Colonic mucosa (tissue), 4 donors: ENCODE measurements at regions not wholly inside any gene's neighbourhood (a gene's known extent, or its start where the extent isn't known, plus 50 kb on each side); places are given as distances from the start of the nearest gene placed in this dataset.

Source experiments
- DNase-seq: peaks from one replicate; pipeline ENCODE4 v3.0.0-alpha.2; 2020
- H3K27ac ChIP-seq: fragments of 200-600 bp; one replicate; pipeline ENCODE4 v1.8.0; 2021
- H3K27me3 ChIP-seq: fragments of 200-600 bp; one replicate; pipeline ENCODE4 v1.8.0; 2021
- H3K36me3 ChIP-seq: fragments of 200-600 bp; one replicate; pipeline ENCODE4 v1.8.0; 2021
- H3K4me1 ChIP-seq: fragments of 200-600 bp; one replicate; pipeline ENCODE4 v1.8.0; 2021; ENCODE audit warnings: mild to moderate bottlenecking
- H3K4me3 ChIP-seq: fragments of 200-600 bp; one replicate; pipeline ENCODE4 v1.8.0; 2021
- H3K9ac ChIP-seq, 2 donors: one replicate each; pipeline ENCODE4 v1.7.0; 2013; ENCODE audit warnings: control low read depth in 2 of 2, low read depth in 2 of 2, low read length in 2 of 2
- H3K9me3 ChIP-seq: fragments of 200-600 bp; one replicate; pipeline ENCODE4 v1.8.0; 2021
- intact Hi-C: fragments of 100-400 bp; cut with DNase I; formaldehyde crosslinking; loops from one replicate; pipeline ENCODE4 v1.14.1; 2022
- TF ChIP-seq, protein P1 (sequence below): fragments of 200-600 bp; IDR thresholded peaks from one replicate; pipeline ENCODE4 v1.8.0; 2022; ENCODE audit warnings: antibody characterized with exemption, mild to moderate bottlenecking
- donor health status: healthy.
- donor health status: DM: no; HTN: no; CAD: no.
- donor health status: DM: no; HTN: no; CAD: no.

DNA sequence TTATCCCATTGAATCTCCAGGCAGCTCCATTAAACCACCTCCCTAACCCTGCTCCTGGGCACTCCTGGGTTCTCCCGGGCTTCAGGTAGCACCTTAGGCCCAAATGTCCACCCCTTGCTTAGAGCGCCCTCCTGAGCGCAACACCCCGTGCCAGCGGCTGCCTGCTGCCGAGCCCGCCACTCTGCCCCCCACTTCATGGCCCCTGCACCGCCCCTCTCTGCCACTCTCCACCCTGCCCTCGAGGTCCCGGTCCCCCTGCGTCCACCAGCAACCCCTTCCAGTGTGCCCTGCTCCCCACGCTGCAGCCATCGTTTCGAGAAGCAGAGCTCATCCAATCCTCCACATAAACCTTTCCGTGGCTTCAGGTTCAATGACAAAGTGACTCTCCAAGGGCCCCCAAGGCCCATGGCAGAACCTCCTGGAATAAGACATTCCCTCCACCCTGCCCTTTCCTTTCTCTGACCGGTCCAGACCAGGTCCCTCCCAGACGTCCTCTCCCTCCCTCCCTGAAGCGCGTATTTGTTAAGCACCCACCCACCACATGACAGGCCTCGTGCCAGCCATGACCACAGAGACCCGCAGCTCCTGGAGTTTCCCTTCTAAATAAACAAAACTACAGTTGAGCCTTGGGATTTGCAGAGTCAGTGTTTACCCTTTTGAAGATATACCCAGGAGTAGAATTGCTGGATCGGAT lies 66.6 kb downstream of the ARHGEF18 start:
- intact Hi-C loops = no loop called here
- DNase-seq = peak; percentile 27
- TF ChIP-seq, protein P1, sequence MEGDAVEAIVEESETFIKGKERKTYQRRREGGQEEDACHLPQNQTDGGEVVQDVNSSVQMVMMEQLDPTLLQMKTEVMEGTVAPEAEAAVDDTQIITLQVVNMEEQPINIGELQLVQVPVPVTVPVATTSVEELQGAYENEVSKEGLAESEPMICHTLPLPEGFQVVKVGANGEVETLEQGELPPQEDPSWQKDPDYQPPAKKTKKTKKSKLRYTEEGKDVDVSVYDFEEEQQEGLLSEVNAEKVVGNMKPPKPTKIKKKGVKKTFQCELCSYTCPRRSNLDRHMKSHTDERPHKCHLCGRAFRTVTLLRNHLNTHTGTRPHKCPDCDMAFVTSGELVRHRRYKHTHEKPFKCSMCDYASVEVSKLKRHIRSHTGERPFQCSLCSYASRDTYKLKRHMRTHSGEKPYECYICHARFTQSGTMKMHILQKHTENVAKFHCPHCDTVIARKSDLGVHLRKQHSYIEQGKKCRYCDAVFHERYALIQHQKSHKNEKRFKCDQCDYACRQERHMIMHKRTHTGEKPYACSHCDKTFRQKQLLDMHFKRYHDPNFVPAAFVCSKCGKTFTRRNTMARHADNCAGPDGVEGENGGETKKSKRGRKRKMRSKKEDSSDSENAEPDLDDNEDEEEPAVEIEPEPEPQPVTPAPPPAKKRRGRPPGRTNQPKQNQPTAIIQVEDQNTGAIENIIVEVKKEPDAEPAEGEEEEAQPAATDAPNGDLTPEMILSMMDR = no peak
- Histone ChIP-seq H3K4me1 (no peaks in the 10 kb centered on the region), H3K9ac (no peak overlapping the region), H3K27me3 (no peaks in the 10 kb centered on the region), H3K36me3 (no peaks in the 10 kb centered on the region), H3K27ac (no peak overlapping the region), H3K4me3 (no peak overlapping the region), H3K9me3 (no peaks in the 10 kb centered on the region)

DNA sequence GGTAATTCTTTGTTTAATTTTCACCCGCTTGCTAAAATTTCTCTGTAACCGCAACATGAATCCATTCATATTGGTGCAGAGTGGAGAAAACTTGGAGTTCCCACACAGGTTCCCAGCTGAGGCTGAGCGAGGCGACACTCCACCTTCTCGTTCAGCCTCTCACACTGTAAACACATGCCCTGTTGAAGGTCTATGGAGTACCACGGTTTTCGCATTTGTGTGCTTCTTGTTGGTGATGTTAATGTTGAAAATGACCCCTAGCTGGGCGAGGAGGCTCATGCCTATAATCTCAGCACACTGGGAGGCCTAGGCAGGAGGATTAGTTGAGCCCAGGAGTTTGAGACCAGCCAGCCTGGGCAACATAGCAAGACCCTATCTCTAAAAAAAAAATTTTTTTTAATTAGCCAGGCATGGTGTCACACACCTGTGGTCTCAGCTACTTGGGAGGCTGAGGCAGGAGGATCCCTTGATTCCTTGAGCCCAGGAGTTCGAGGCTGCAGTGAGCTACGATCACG lies 67.2 kb downstream of the ARHGEF18 start:
- Histone ChIP-seq H3K4me1 (no peaks in the 10 kb centered on the region), H3K4me3 (no peak overlapping the region), H3K27ac (no peak overlapping the region), H3K9me3 (no peaks in the 10 kb centered on the region), H3K27me3 (no peaks in the 10 kb centered on the region), H3K9ac (no peak overlapping the region), H3K36me3 (no peaks in the 10 kb centered on the region)
- DNase-seq = no peak
- TF ChIP-seq, protein P1 = no peak
- intact Hi-C loops = no loop called here

DNA sequence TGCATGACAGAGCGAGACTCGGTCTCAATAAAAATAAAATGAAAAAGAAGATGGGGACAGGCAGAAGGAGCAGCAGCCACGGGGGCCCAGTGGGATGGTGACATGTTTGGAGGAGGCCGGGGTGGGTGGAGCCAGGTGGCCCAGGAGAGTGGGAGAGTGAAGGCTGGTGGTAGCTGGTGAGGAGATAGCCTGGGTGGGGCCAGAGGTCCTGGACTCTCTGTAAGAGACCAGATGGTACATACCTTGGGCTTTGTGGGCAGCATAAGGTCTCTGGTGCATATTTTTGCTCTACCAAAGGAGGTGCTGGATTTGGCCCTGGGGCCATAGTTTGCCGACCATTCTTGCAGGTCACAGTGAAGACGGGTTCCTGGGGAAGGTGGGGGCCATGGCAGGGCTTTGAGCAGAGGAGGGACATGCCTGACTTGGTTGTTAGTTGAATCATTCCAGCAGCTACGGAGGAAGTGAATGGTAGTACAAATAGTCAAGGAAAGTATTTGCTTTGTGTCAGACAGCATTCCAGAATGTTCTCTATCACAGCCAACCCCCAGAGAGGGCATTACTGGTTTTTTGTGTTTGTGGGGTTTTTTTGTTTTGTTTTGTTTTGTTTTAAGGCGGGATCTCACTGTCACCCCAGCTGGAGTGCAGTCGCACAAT lies 69.1 kb downstream of the ARHGEF18 start:
- Histone ChIP-seq H3K27me3 (no peaks in the 10 kb centered on the region), H3K27ac (no peak overlapping the region), H3K36me3 (no peaks in the 10 kb centered on the region), H3K9me3 (no peaks in the 10 kb centered on the region), H3K4me1 (no peaks in the 10 kb centered on the region), H3K4me3 (no peak overlapping the region), H3K9ac (peak overlapping the region in 1 of 2 donors; percentile 24)
- intact Hi-C loops = no loop called here
- DNase-seq = no peak
- TF ChIP-seq, protein P1 = no peak

GRCh38 chr19:7418596-7418995 lies 69.9 kb downstream of the ARHGEF18 start:
- intact Hi-C loops = no loop called here
- H3K36me3 ChIP-seq = no peaks in the 10 kb centered on the region
- no peak overlapping the region for H3K27ac ChIP-seq
- no peak for DNase-seq
- no peaks in the 10 kb centered on the region for H3K4me1 ChIP-seq
- H3K9ac ChIP-seq = no peak overlapping the region
- TF ChIP-seq, protein P1 = no peak
- H3K27me3 ChIP-seq = no peaks in the 10 kb centered on the region
- no peak overlapping the region for H3K4me3 ChIP-seq
- H3K9me3 ChIP-seq = no peaks in the 10 kb centered on the region

- Histone ChIP-seq H3K4me1 (no peaks in the 10 kb centered on the region), H3K36me3 (no peaks in the 10 kb centered on the region), H3K4me3 (no peak overlapping the region), H3K27ac (no peak overlapping the region), H3K9ac (no peak overlapping the region), H3K9me3 (no peaks in the 10 kb centered on the region), H3K27me3 (no peaks in the 10 kb centered on the region)
- no peak for DNase-seq
- intact Hi-C loops = no loop called here
- TF ChIP-seq, protein P1 = no peak
Observed at GRCh38 chr19:7419153-7419552, 69.7 kb downstream of the PEX11G start.
